Natural killer cell (primary cell): ENCODE measurements at regions not wholly inside any gene's neighbourhood (a gene's known extent, or its start where the extent isn't known, plus 50 kb on each side); places are given as distances from the start of the nearest gene placed in this dataset.

Experiments used
- ATAC-seq, 3 donors: fragments of 150-1000 bp in 2 of 3; fragments of 200-7000 bp in 1 of 3; cut with Tn5 transposase; 1 replicate in 1 of 3; 2 replicates in 2 of 3; pipeline ENCODE4 v1.10.0; 2021; ENCODE audit warnings: mild to moderate bottlenecking in 2 of 3, moderate library complexity in 2 of 3
- DNase-seq, 2 donors: peaks; one replicate each; pipeline versions ENCODE4 v3.0.0 to v3.0.0-alpha.2; 2013 to 2021; ENCODE audit warnings: mixed read lengths in 1 of 2
- H3K27ac ChIP-seq: one replicate; pipeline ENCODE4 v1.5.1; 2013; ENCODE audit warnings: mild to moderate bottlenecking, low read length
- H3K27me3 ChIP-seq: one replicate; pipeline ENCODE4 v1.6.1; 2013; ENCODE audit warnings: low read length; ENCODE audit not compliant: control insufficient read depth, insufficient read depth
- H3K36me3 ChIP-seq: one replicate; pipeline ENCODE4 v1.6.1; 2013; ENCODE audit warnings: low read length; ENCODE audit not compliant: control insufficient read depth, insufficient read depth
- H3K4me1 ChIP-seq: one replicate; pipeline ENCODE4 v1.6.1; 2013; ENCODE audit warnings: low read length; ENCODE audit not compliant: control insufficient read depth, insufficient read depth
- H3K4me3 ChIP-seq: one replicate; pipeline ENCODE4 v1.5.1; 2013; ENCODE audit warnings: low read length
- H3K9me3 ChIP-seq: one replicate; pipeline ENCODE4 v1.6.1; 2013; ENCODE audit warnings: low read length; ENCODE audit not compliant: control insufficient read depth, insufficient read depth
- H3K27ac Mint-ChIP-seq, 2 donors: one replicate each; pipeline ENCODE4 v1.8.0; 2022; ENCODE audit warnings: mild to moderate bottlenecking in 2 of 2, mixed read lengths in 2 of 2, moderate library complexity in 1 of 2
- H3K27me3 Mint-ChIP-seq, 2 donors: one replicate each; pipeline ENCODE4 v1.8.0; 2022; ENCODE audit warnings: low read depth in 2 of 2, mixed read lengths in 2 of 2
- H3K36me3 Mint-ChIP-seq: one replicate; pipeline ENCODE4 v1.8.0; 2022; ENCODE audit warnings: mixed read lengths
- H3K4me1 Mint-ChIP-seq, 2 donors: one replicate each; pipeline ENCODE4 v1.8.0; 2022; ENCODE audit warnings: mixed read lengths in 2 of 2
- H3K4me3 Mint-ChIP-seq: one replicate; pipeline ENCODE4 v1.8.0; 2022; ENCODE audit warnings: mild to moderate bottlenecking, moderate library complexity, mixed read lengths
- H3K9me3 Mint-ChIP-seq, 2 donors: one replicate each; pipeline ENCODE4 v1.8.0; 2022; ENCODE audit warnings: mixed read lengths in 2 of 2
- CTCF ChIP-seq: fragments of 200-600 bp; IDR thresholded peaks from one replicate; pipeline ENCODE4 v1.8.0; 2022; ENCODE audit warnings: antibody characterized with exemption
- WGBS: methylation state at CpG from one replicate; pipeline ENCODE4 v1.1.7; 2013; ENCODE audit warnings: missing lambda C conversion rate; ENCODE audit not compliant: insufficient coverage; 5-methylcytosine and 5-hydroxymethylcytosine counted together
- intact Hi-C: fragments of 100-400 bp; cut with micrococcal nuclease; formaldehyde crosslinking; loops from one replicate; pipeline ENCODE4 v1.14.2; 2022

- ATAC-seq (no peak), DNase-seq (no peak)
- H3K36me3 ChIP-seq, result no peaks in the 10 kb centered on the region
- Mint-ChIP-seq H3K4me3 (no peak overlapping the region), H3K36me3 (no peaks in the 10 kb centered on the region), H3K27me3 (peaks cover 0 to 2% of the 10 kb centered on the region in 2 donors), H3K27ac (no peak overlapping the region), H3K4me1 (no peaks in the 10 kb centered on the region), H3K9me3 (peaks cover 0 to 5% of the 10 kb centered on the region in 2 donors)
- no peak overlapping the region for H3K27ac ChIP-seq
- H3K4me3 ChIP-seq, result no peak overlapping the region
- H3K9me3 ChIP-seq, result no peaks in the 10 kb centered on the region
- intact Hi-C loops, result no loop called here
- 87% methylated on average over 2 of the region's 2 CpGs for WGBS
- no peak for TF ChIP-seq CTCF
- H3K27me3 ChIP-seq, result no peaks in the 10 kb centered on the region
- no peaks in the 10 kb centered on the region for H3K4me1 ChIP-seq
Measured at GRCh38 chr15:37783290-37783689, 151.2 kb upstream of the TMCO5A start.

- no peak for ATAC-seq
- Mint-ChIP-seq H3K27me3 (peaks cover 0 to 2% of the 10 kb centered on the region in 2 donors), H3K36me3 (no peaks in the 10 kb centered on the region), H3K9me3 (peaks cover 0 to 6% of the 10 kb centered on the region in 2 donors), H3K4me3 (no peak overlapping the region), H3K4me1 (no peaks in the 10 kb centered on the region), H3K27ac (no peak overlapping the region)
- no peak overlapping the region for H3K4me3 ChIP-seq
- intact Hi-C loops, result no loop called here
- H3K27me3 ChIP-seq, result no peaks in the 10 kb centered on the region
- H3K4me1 ChIP-seq, result no peaks in the 10 kb centered on the region
- TF ChIP-seq CTCF, result no peak
- H3K9me3 ChIP-seq, result no peaks in the 10 kb centered on the region
- H3K27ac ChIP-seq, result no peak overlapping the region
- no peaks in the 10 kb centered on the region for H3K36me3 ChIP-seq
- DNase-seq, result no peak
- no CpG with 5 or more reads among the region's 2 CpGs for WGBS
Measured at GRCh38 chr15:37788330-37788729, 146.1 kb upstream of the TMCO5A start.

GRCh38 chr15:37788767-37789396 is 145.6 kb upstream of the TMCO5A start:
- H3K27ac Mint-ChIP-seq, result no peak overlapping the region
- no peaks in the 10 kb centered on the region for H3K4me1 ChIP-seq
- TF ChIP-seq CTCF, result no peak
- no peaks in the 10 kb centered on the region for H3K36me3 ChIP-seq
- no peaks in the 10 kb centered on the region for H3K36me3 Mint-ChIP-seq
- no peaks in the 10 kb centered on the region for H3K27me3 ChIP-seq
- no peaks in the 10 kb centered on the region for H3K4me1 Mint-ChIP-seq
- H3K4me3 ChIP-seq, result no peak overlapping the region
- ATAC-seq (no peak), DNase-seq (no peak)
- H3K9me3 Mint-ChIP-seq, result peaks cover 0 to 6% of the 10 kb centered on the region in 2 donors
- H3K4me3 Mint-ChIP-seq, result no peak overlapping the region
- WGBS, result 91% methylated on average over 6 of the region's 7 CpGs
- intact Hi-C loops, result no loop called here
- no peak overlapping the region for H3K27ac ChIP-seq
- H3K27me3 Mint-ChIP-seq, result peaks cover 0 to 2% of the 10 kb centered on the region in 2 donors
- H3K9me3 ChIP-seq, result no peaks in the 10 kb centered on the region

GRCh38 chr15:37789397-37789786 is 145.0 kb upstream of the TMCO5A start:
- H3K9me3 ChIP-seq, result no peaks in the 10 kb centered on the region
- intact Hi-C loops, result no loop called here
- H3K4me3 ChIP-seq, result no peak overlapping the region
- Mint-ChIP-seq H3K36me3 (no peaks in the 10 kb centered on the region), H3K9me3 (peaks cover 0 to 6% of the 10 kb centered on the region in 2 donors), H3K27ac (no peak overlapping the region), H3K4me3 (no peak overlapping the region), H3K4me1 (no peaks in the 10 kb centered on the region), H3K27me3 (peaks cover 0 to 2% of the 10 kb centered on the region in 2 donors)
- 93% methylated on average over 4 of the region's 5 CpGs for WGBS
- H3K27me3 ChIP-seq, result no peaks in the 10 kb centered on the region
- H3K36me3 ChIP-seq, result no peaks in the 10 kb centered on the region
- TF ChIP-seq CTCF, result no peak
- no peak for ATAC-seq
- no peak overlapping the region for H3K27ac ChIP-seq
- no peaks in the 10 kb centered on the region for H3K4me1 ChIP-seq
- no peak for DNase-seq
